ENCODE measurements at regions not wholly inside any gene's neighbourhood (a gene's known extent, or its start where the extent isn't known, plus 50 kb on each side); places are given as distances from the start of the nearest gene placed in this dataset.

DNA sequence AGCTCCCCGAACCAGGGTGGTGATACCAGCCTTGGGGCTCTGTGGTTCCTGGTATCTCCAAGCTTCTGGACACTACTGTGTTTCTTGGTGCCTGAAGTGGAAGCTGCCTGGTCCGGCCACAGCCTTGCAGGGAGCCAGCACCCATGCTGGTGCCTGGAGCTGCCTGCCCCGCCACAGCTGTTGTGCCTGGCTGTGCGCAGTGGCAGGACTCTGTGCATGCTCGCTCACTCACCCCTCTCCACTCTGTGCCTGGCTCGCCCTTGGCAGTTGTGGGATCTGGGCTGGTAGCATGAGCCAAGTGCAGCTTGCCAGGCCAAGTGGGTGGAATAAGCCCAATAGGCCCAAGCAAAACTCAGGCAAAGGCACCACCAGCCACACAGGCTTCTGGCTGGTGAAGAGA is 1225.3 kb downstream of the SLITRK5 start:
- FAIRE-seq (no peak), DNase-seq (ENCODE audit: extremely low read depth in 1 of 4, low spot score in 3 of 4) (no peak), ATAC-seq (no peak)
- Histone ChIP-seq H4K20me1 (replicated peaks; ENCODE audit: control insufficient read depth, insufficient read depth, low read length) (no peaks in the 10 kb centered on the region), H3K4me2 (ENCODE audit: insufficient read depth, low read length) (no peak overlapping the region), H3K27ac (ENCODE audit: extremely low read depth, low read depth, low read length) (no peak overlapping the region), H3K9me3 (replicated peaks; ENCODE audit: control insufficient read depth, insufficient read depth, low read depth, low read length) (no peaks in the 10 kb centered on the region), H3K36me3 (ENCODE audit: control insufficient read depth, insufficient read depth, low read length) (no peaks in the 10 kb centered on the region), H3K9ac (ENCODE audit: insufficient read depth in 1 of 2, low read depth in 2 of 2, low read length in 2 of 2) (no peak overlapping the region), H3K79me2 (ENCODE audit: control insufficient read depth, insufficient read depth, low read length) (no peaks in the 10 kb centered on the region), H3K4me1 (replicated peaks in 1 of 2; ENCODE audit: control insufficient read depth in 2 of 2, insufficient read depth in 2 of 2, low read length in 2 of 2) (no peaks in the 10 kb centered on the region), H3K9me1 (ENCODE audit: control insufficient read depth, insufficient read depth, low read length) (no peaks in the 10 kb centered on the region), H2AFZ (ENCODE audit: low read depth, low read length) (no peak overlapping the region), H3K27me3 (ENCODE audit: control insufficient read depth in 2 of 2, insufficient read depth in 2 of 2, low read length in 2 of 2) (no peaks in the 10 kb centered on the region), H3K4me3 (no peak overlapping the region)
- CTCF ChIA-PET (ENCODE audit: low intra/inter-chr PET ratio), result no interaction called here
- BruUV-seq (replicated peaks), result no TSS peak
- POLR2A ChIA-PET, result no interaction called here
- intact Hi-C loops (cut with micrococcal nuclease) (no loop called here), in situ Hi-C loops (cut with MboI) (no loop called here)
- WGBS (ENCODE audit: insufficient coverage, low coverage, missing lambda C conversion rate), result 0% methylated on average over 2 of the region's 6 CpGs
- TF ChIP-seq SAFB (IDR thresholded peaks at IDR 0.05; ENCODE audit: borderline replicate concordance, low read depth, low read length) (no peak), ZNF699 (CRISPR knock-in tag; IDR thresholded peaks at IDR 0.05; ENCODE audit: insufficient replicate concordance) (no peak), TAF15 (IDR thresholded peaks at IDR 0.05; ENCODE audit: low read depth, low read length) (no peak), HNRNPH1 (optimal IDR thresholded peaks at IDR 0.05; ENCODE audit: low read depth, low read length) (no peak), ZNF253 (CRISPR knock-in tag; conservative IDR thresholded peaks at IDR 0.05) (no peak), RBM22 (IDR thresholded peaks at IDR 0.05; ENCODE audit: low read depth, low read length, poor library complexity, severe bottlenecking) (no peak)
- TF ChIP-seq, protein P1, sequence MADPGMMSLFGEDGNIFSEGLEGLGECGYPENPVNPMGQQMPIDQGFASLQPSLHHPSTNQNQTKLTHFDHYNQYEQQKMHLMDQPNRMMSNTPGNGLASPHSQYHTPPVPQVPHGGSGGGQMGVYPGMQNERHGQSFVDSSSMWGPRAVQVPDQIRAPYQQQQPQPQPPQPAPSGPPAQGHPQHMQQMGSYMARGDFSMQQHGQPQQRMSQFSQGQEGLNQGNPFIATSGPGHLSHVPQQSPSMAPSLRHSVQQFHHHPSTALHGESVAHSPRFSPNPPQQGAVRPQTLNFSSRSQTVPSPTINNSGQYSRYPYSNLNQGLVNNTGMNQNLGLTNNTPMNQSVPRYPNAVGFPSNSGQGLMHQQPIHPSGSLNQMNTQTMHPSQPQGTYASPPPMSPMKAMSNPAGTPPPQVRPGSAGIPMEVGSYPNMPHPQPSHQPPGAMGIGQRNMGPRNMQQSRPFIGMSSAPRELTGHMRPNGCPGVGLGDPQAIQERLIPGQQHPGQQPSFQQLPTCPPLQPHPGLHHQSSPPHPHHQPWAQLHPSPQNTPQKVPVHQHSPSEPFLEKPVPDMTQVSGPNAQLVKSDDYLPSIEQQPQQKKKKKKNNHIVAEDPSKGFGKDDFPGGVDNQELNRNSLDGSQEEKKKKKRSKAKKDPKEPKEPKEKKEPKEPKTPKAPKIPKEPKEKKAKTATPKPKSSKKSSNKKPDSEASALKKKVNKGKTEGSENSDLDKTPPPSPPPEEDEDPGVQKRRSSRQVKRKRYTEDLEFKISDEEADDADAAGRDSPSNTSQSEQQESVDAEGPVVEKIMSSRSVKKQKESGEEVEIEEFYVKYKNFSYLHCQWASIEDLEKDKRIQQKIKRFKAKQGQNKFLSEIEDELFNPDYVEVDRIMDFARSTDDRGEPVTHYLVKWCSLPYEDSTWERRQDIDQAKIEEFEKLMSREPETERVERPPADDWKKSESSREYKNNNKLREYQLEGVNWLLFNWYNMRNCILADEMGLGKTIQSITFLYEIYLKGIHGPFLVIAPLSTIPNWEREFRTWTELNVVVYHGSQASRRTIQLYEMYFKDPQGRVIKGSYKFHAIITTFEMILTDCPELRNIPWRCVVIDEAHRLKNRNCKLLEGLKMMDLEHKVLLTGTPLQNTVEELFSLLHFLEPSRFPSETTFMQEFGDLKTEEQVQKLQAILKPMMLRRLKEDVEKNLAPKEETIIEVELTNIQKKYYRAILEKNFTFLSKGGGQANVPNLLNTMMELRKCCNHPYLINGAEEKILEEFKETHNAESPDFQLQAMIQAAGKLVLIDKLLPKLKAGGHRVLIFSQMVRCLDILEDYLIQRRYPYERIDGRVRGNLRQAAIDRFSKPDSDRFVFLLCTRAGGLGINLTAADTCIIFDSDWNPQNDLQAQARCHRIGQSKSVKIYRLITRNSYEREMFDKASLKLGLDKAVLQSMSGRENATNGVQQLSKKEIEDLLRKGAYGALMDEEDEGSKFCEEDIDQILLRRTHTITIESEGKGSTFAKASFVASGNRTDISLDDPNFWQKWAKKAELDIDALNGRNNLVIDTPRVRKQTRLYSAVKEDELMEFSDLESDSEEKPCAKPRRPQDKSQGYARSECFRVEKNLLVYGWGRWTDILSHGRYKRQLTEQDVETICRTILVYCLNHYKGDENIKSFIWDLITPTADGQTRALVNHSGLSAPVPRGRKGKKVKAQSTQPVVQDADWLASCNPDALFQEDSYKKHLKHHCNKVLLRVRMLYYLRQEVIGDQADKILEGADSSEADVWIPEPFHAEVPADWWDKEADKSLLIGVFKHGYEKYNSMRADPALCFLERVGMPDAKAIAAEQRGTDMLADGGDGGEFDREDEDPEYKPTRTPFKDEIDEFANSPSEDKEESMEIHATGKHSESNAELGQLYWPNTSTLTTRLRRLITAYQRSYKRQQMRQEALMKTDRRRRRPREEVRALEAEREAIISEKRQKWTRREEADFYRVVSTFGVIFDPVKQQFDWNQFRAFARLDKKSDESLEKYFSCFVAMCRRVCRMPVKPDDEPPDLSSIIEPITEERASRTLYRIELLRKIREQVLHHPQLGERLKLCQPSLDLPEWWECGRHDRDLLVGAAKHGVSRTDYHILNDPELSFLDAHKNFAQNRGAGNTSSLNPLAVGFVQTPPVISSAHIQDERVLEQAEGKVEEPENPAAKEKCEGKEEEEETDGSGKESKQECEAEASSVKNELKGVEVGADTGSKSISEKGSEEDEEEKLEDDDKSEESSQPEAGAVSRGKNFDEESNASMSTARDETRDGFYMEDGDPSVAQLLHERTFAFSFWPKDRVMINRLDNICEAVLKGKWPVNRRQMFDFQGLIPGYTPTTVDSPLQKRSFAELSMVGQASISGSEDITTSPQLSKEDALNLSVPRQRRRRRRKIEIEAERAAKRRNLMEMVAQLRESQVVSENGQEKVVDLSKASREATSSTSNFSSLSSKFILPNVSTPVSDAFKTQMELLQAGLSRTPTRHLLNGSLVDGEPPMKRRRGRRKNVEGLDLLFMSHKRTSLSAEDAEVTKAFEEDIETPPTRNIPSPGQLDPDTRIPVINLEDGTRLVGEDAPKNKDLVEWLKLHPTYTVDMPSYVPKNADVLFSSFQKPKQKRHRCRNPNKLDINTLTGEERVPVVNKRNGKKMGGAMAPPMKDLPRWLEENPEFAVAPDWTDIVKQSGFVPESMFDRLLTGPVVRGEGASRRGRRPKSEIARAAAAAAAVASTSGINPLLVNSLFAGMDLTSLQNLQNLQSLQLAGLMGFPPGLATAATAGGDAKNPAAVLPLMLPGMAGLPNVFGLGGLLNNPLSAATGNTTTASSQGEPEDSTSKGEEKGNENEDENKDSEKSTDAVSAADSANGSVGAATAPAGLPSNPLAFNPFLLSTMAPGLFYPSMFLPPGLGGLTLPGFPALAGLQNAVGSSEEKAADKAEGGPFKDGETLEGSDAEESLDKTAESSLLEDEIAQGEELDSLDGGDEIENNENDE (IDR thresholded peaks at IDR 0.05; ENCODE audit: low read depth, low read length), result no peak
- TF ChIP-seq, protein P2, sequence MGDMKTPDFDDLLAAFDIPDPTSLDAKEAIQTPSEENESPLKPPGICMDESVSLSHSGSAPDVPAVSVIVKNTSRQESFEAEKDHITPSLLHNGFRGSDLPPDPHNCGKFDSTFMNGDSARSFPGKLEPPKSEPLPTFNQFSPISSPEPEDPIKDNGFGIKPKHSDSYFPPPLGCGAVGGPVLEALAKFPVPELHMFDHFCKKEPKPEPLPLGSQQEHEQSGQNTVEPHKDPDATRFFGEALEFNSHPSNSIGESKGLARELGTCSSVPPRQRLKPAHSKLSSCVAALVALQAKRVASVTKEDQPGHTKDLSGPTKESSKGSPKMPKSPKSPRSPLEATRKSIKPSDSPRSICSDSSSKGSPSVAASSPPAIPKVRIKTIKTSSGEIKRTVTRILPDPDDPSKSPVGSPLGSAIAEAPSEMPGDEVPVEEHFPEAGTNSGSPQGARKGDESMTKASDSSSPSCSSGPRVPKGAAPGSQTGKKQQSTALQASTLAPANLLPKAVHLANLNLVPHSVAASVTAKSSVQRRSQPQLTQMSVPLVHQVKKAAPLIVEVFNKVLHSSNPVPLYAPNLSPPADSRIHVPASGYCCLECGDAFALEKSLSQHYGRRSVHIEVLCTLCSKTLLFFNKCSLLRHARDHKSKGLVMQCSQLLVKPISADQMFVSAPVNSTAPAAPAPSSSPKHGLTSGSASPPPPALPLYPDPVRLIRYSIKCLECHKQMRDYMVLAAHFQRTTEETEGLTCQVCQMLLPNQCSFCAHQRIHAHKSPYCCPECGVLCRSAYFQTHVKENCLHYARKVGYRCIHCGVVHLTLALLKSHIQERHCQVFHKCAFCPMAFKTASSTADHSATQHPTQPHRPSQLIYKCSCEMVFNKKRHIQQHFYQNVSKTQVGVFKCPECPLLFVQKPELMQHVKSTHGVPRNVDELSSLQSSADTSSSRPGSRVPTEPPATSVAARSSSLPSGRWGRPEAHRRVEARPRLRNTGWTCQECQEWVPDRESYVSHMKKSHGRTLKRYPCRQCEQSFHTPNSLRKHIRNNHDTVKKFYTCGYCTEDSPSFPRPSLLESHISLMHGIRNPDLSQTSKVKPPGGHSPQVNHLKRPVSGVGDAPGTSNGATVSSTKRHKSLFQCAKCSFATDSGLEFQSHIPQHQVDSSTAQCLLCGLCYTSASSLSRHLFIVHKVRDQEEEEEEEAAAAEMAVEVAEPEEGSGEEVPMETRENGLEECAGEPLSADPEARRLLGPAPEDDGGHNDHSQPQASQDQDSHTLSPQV (IDR thresholded peaks at IDR 0.05), result no peak

Measured in K562 (cell line).